GM23338 (cell line): ENCODE measurements at regions not wholly inside any gene's neighbourhood (a gene's known extent, or its start where the extent isn't known, plus 50 kb on each side); places are given as distances from the start of the nearest gene placed in this dataset.

Experiments used
- ATAC-seq: fragments of 200-7000 bp; cut with Tn5 transposase; 3 replicates; pipeline ENCODE4 v1.9.1; 2020
- DNase-seq: peaks from one replicate; pipeline ENCODE4 v3.0.0-alpha.2; 2015; ENCODE audit warnings: low spot score
- H2AFZ ChIP-seq: fragments of 200-600 bp; sonication (generic); 2 replicates; pipeline ENCODE4 v1.8.0; 2016; ENCODE audit warnings: antibody characterized with exemption, mild to moderate bottlenecking, moderate library complexity
- H3F3A ChIP-seq: fragments of 200-600 bp; sonication (generic); replicated peaks from 2 replicates; pipeline ENCODE4 v1.8.0; 2017; ENCODE audit warnings: antibody characterized with exemption, mixed run types, low read depth
- H3K27ac ChIP-seq: fragments of 200-600 bp; sonication (generic); 2 replicates; pipeline ENCODE4 v1.6.1; 2016; ENCODE audit warnings: low read depth
- H3K27me3 ChIP-seq: fragments of 200-600 bp; sonication (generic); 2 replicates; pipeline ENCODE4 v1.8.0; 2016; ENCODE audit warnings: mild to moderate bottlenecking, mixed run types, moderate library complexity; ENCODE audit not compliant: insufficient read depth
- H3K36me3 ChIP-seq: fragments of 200-600 bp; sonication (generic); 2 replicates; pipeline ENCODE4 v1.8.0; 2016; ENCODE audit warnings: mild to moderate bottlenecking; ENCODE audit not compliant: insufficient read depth
- H3K4me1 ChIP-seq: fragments of 200-600 bp; sonication (generic); 2 replicates; pipeline ENCODE4 v1.8.0; 2016; ENCODE audit warnings: mild to moderate bottlenecking, moderate library complexity; ENCODE audit not compliant: insufficient read depth
- H3K4me2 ChIP-seq: fragments of 200-600 bp; sonication (generic); 2 replicates; pipeline ENCODE4 v1.7.1; 2017; ENCODE audit warnings: mixed run types
- H3K4me3 ChIP-seq: fragments of 200-600 bp; sonication (generic); 2 replicates; pipeline ENCODE4 v1.6.1; 2016; ENCODE audit warnings: mixed run types
- H3K79me2 ChIP-seq: fragments of 200-600 bp; sonication (generic); replicated peaks from 2 replicates; pipeline ENCODE4 v1.8.0; 2017; ENCODE audit warnings: mild to moderate bottlenecking; ENCODE audit not compliant: insufficient read depth
- H3K9me2 ChIP-seq: fragments of 200-600 bp; sonication (generic); 2 replicates; pipeline ENCODE4 v1.8.0; 2017; ENCODE audit not compliant: insufficient read depth
- H4K20me1 ChIP-seq: fragments of 200-600 bp; sonication (generic); replicated peaks from 2 replicates; pipeline ENCODE4 v1.8.0; 2017; ENCODE audit warnings: mild to moderate bottlenecking; ENCODE audit not compliant: insufficient read depth
- H3K27ac Mint-ChIP-seq: 2 replicates; pipeline ENCODE4 v1.8.0; 2020; ENCODE audit warnings: inconsistent platforms, mild to moderate bottlenecking, moderate library complexity, mixed read lengths
- H3K27me3 Mint-ChIP-seq: 3 replicates; pipeline ENCODE4 v1.8.0; 2022; ENCODE audit warnings: low read depth, mild to moderate bottlenecking, moderate library complexity, mixed read lengths, inconsistent platforms; ENCODE audit not compliant: insufficient read depth, poor library complexity
- H3K36me3 Mint-ChIP-seq: 3 replicates; pipeline ENCODE4 v1.8.0; 2021; ENCODE audit warnings: low read depth, mild to moderate bottlenecking, inconsistent platforms, moderate library complexity, mixed read lengths
- H3K4me1 Mint-ChIP-seq: 3 replicates; pipeline ENCODE4 v1.8.0; 2020; ENCODE audit warnings: mild to moderate bottlenecking, inconsistent platforms, mixed read lengths
- H3K4me3 Mint-ChIP-seq: 3 replicates; pipeline ENCODE4 v1.8.0; 2021; ENCODE audit warnings: moderate library complexity, mild to moderate bottlenecking, inconsistent platforms, mixed read lengths
- H3K9me3 Mint-ChIP-seq: 3 replicates; pipeline ENCODE4 v1.8.0; 2020; ENCODE audit warnings: moderate library complexity, mild to moderate bottlenecking, inconsistent platforms, mixed read lengths
- EZH2 ChIP-seq: fragments of 200-600 bp; sonication (generic); IDR thresholded peaks from one replicate; pipeline ENCODE4 v1.8.0; 2017; ENCODE audit warnings: antibody characterized with exemption, mild to moderate bottlenecking, low read depth; ENCODE audit not compliant: unreplicated experiment
- JUNB ChIP-seq: IDR thresholded peaks from one replicate; pipeline ENCODE4 v1.6.1; 2016; ENCODE audit warnings: antibody characterized with exemption; ENCODE audit not compliant: unreplicated experiment
- NANOG ChIP-seq: IDR thresholded peaks from 2 replicates; pipeline ENCODE4 v1.6.1; 2016; ENCODE audit warnings: antibody characterized with exemption, borderline replicate concordance
- POLR2AphosphoS5 ChIP-seq: IDR thresholded peaks from 2 replicates; pipeline ENCODE4 v1.6.1; 2016; ENCODE audit warnings: antibody characterized with exemption, low read depth
- TF ChIP-seq, protein P1 (sequence below): IDR thresholded peaks from 2 replicates; pipeline ENCODE4 v1.6.1; 2016; ENCODE audit warnings: antibody characterized with exemption
- TF ChIP-seq, protein P2 (sequence below), 2 experiments: fragments of 200-600 bp in 1 of 2; sonication (generic) in 1 of 2; conservative IDR thresholded peaks; 2 replicates each; pipeline versions ENCODE4 v1.5.1 to v1.6.1; 2016 to 2017; ENCODE audit warnings: antibody characterized with exemption in 2 of 2, low read depth in 2 of 2, mild to moderate bottlenecking in 2 of 2, moderate library complexity in 1 of 2

DNA sequence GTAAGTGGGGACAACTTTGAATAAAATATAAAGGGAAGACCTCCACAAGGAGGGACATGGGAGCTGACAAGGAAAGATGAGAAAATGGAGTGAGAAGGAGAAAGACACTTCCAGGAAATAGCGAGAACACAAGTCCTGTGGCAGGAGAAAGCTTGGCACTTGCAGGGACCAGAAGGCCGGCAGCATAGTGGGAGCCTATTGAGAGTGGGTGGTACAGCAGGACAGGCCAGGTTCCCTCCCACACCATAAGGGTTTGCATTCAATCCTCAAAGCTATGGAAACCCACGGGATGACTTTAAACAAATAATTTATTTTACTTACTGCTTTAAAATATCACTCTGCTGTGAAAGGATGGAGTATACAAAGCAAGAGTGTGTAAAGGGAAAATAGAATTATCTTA lies 173.2 kb upstream of the ELL2 start:
- Mint-ChIP-seq H3K27ac (no peak overlapping the region), H3K36me3 (no peaks in the 10 kb centered on the region), H3K27me3 (peaks cover 4% of the 10 kb centered on the region), H3K4me1 (peaks cover 2% of the 10 kb centered on the region; the same call in 1 of the 3 replicates), H3K4me3 (no peak overlapping the region), H3K9me3 (no peaks in the 10 kb centered on the region)
- no peak overlapping the region for H3K27ac ChIP-seq
- H3K79me2 ChIP-seq = no peaks in the 10 kb centered on the region
- H3F3A ChIP-seq = no peaks in the 10 kb centered on the region
- H3K9me2 ChIP-seq = no peaks in the 10 kb centered on the region
- no peaks in the 10 kb centered on the region for H3K27me3 ChIP-seq
- TF ChIP-seq, protein P1, sequence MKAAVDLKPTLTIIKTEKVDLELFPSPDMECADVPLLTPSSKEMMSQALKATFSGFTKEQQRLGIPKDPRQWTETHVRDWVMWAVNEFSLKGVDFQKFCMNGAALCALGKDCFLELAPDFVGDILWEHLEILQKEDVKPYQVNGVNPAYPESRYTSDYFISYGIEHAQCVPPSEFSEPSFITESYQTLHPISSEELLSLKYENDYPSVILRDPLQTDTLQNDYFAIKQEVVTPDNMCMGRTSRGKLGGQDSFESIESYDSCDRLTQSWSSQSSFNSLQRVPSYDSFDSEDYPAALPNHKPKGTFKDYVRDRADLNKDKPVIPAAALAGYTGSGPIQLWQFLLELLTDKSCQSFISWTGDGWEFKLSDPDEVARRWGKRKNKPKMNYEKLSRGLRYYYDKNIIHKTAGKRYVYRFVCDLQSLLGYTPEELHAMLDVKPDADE = no peak
- H3K36me3 ChIP-seq = no peaks in the 10 kb centered on the region
- no peak for ATAC-seq
- H3K4me1 ChIP-seq = no peaks in the 10 kb centered on the region
- no peak overlapping the region for H3K4me2 ChIP-seq
- no peak for DNase-seq
- H2AFZ ChIP-seq = no peak overlapping the region
- no peak overlapping the region for H3K4me3 ChIP-seq
- no peaks in the 10 kb centered on the region for H4K20me1 ChIP-seq

DNA sequence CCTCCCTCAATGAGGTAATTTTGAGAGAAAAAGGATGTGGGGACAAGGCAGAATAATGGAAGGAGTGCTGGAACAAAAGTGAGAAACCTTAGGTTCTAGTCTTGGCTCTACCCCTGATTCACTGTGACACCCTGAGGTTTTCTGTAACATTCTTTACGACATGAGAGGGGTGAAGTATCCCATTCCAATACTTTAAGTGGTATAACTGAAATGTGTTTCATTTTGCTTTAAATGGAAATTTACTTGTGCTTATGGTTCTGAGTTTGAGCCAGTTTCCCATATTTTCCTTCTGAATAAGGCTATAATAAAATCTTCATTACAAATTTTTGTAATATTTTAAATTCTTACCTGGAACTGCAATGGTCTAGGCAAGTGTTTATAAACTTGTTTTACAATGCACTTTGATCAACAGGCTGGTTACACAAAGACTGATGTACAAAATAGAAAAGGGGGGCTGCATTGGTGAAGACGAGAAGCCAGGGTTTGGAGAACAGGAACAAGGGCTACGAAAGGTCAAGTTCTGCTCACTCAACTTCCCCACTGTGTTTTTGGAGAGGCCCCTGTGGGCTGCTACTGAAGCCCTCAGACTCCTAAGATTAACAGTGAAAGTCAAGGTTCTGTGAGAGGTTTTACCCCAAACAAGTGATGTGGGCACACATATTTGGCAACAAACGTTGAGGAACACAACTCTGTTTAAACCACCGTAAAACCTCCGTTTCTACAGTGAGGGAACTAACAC lies 171.9 kb upstream of the ELL2 start:
- DNase-seq (no peak), ATAC-seq (no peak)
- Mint-ChIP-seq H3K9me3 (no peaks in the 10 kb centered on the region), H3K4me1 (0 out of 3 replicates have a peak, but pooled peaks cover 2% of the 10 kb centered on the region), H3K4me3 (no peak overlapping the region), H3K36me3 (no peaks in the 10 kb centered on the region), H3K27me3 (peaks cover 4% of the 10 kb centered on the region), H3K27ac (no peak overlapping the region)
- Histone ChIP-seq H3K36me3 (no peaks in the 10 kb centered on the region), H4K20me1 (no peaks in the 10 kb centered on the region), H3K27me3 (no peaks in the 10 kb centered on the region), H2AFZ (peak overlapping the region; percentile 16; the same call in 1 of the 2 replicates), H3K4me2 (no peak overlapping the region), H3K4me1 (no peaks in the 10 kb centered on the region), H3F3A (no peaks in the 10 kb centered on the region), H3K4me3 (no peak overlapping the region), H3K27ac (no peak overlapping the region), H3K9me2 (no peaks in the 10 kb centered on the region), H3K79me2 (no peaks in the 10 kb centered on the region)
- TF ChIP-seq POLR2AphosphoS5 = no peak
- TF ChIP-seq, protein P2, sequence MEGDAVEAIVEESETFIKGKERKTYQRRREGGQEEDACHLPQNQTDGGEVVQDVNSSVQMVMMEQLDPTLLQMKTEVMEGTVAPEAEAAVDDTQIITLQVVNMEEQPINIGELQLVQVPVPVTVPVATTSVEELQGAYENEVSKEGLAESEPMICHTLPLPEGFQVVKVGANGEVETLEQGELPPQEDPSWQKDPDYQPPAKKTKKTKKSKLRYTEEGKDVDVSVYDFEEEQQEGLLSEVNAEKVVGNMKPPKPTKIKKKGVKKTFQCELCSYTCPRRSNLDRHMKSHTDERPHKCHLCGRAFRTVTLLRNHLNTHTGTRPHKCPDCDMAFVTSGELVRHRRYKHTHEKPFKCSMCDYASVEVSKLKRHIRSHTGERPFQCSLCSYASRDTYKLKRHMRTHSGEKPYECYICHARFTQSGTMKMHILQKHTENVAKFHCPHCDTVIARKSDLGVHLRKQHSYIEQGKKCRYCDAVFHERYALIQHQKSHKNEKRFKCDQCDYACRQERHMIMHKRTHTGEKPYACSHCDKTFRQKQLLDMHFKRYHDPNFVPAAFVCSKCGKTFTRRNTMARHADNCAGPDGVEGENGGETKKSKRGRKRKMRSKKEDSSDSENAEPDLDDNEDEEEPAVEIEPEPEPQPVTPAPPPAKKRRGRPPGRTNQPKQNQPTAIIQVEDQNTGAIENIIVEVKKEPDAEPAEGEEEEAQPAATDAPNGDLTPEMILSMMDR (conservative IDR thresholded peaks at IDR 0.05; ENCODE audit: low read depth in 2 of 2) = no peak
- TF ChIP-seq EZH2 = no peak
- TF ChIP-seq JUNB = no peak
- TF ChIP-seq NANOG = no peak
- TF ChIP-seq, protein P1 = no peak
